BJ (cell line): ENCODE measurements at regions not wholly inside any gene's neighbourhood (a gene's known extent, or its start where the extent isn't known, plus 50 kb on each side); places are given as distances from the start of the nearest gene placed in this dataset.

Experiments used
- CTCF ChIA-PET: fragments of 350-600 bp; formaldehyde crosslinking; extraction: SDS; loops from one replicate; lab custom pipeline; 2021; ENCODE audit warnings: antibody characterized with exemption, inconsistent platforms; lab: Yijun Ruan, JAX
- POLR2A ChIA-PET: fragments of 300-600 bp; sonication (Branson Sonifier 250); formaldehyde crosslinking; extraction: SDS; loops from one replicate; lab custom pipeline; 2021; ENCODE audit warnings: antibody characterized with exemption; lab: Charles Lee
- DNase-seq: peaks from one replicate; pipeline ENCODE4 v3.0.0-alpha.2; 2011; ENCODE audit warnings: low read depth
- H3K27me3 ChIP-seq: 2 replicates; pipeline ENCODE4 v1.6.0; 2011; ENCODE audit warnings: low read length; ENCODE audit not compliant: control insufficient read depth, insufficient read depth
- H3K36me3 ChIP-seq: 2 replicates; pipeline ENCODE4 v1.5.1; 2011; ENCODE audit warnings: low read length; ENCODE audit not compliant: control insufficient read depth, insufficient read depth
- H3K4me3 ChIP-seq: 2 replicates; pipeline ENCODE4 v1.5.1; 2011; ENCODE audit warnings: low read depth, mild to moderate bottlenecking, control low read depth, low read length
- TF ChIP-seq, protein P1 (sequence below): IDR thresholded peaks from 2 replicates; pipeline ENCODE4 v1.5.1; 2011; ENCODE audit warnings: low read depth, mild to moderate bottlenecking, control low read depth, inconsistent platforms, low read length, moderate library complexity; ENCODE audit not compliant: insufficient read depth

DNA sequence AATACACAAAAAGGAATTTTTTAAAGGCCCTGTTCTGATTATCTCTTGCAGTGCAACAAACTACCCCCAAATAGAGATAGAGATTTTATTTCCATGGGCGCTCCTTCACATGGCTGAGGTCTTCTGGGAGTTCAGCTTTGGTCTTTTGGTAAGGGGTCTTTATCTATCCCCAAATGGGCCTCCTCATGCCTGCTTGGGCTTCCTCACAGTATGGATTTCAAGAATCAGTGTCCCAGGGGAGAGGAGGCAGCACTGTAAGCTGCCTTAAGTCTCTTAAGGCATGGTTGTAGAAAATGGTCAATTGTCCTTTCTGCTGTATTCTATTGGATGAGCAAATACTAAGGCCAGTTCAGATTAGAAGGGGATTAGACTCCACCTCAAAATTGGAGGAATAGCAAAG lies 966.2 kb downstream of the TYW1 start:
- H3K4me3 ChIP-seq: no peak overlapping the region
- TF ChIP-seq, protein P1, sequence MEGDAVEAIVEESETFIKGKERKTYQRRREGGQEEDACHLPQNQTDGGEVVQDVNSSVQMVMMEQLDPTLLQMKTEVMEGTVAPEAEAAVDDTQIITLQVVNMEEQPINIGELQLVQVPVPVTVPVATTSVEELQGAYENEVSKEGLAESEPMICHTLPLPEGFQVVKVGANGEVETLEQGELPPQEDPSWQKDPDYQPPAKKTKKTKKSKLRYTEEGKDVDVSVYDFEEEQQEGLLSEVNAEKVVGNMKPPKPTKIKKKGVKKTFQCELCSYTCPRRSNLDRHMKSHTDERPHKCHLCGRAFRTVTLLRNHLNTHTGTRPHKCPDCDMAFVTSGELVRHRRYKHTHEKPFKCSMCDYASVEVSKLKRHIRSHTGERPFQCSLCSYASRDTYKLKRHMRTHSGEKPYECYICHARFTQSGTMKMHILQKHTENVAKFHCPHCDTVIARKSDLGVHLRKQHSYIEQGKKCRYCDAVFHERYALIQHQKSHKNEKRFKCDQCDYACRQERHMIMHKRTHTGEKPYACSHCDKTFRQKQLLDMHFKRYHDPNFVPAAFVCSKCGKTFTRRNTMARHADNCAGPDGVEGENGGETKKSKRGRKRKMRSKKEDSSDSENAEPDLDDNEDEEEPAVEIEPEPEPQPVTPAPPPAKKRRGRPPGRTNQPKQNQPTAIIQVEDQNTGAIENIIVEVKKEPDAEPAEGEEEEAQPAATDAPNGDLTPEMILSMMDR: no peak
- no peak for DNase-seq
- CTCF ChIA-PET: no interaction called here
- POLR2A ChIA-PET: no interaction called here
- H3K36me3 ChIP-seq: no peaks in the 10 kb centered on the region
- no peaks in the 10 kb centered on the region for H3K27me3 ChIP-seq

DNA sequence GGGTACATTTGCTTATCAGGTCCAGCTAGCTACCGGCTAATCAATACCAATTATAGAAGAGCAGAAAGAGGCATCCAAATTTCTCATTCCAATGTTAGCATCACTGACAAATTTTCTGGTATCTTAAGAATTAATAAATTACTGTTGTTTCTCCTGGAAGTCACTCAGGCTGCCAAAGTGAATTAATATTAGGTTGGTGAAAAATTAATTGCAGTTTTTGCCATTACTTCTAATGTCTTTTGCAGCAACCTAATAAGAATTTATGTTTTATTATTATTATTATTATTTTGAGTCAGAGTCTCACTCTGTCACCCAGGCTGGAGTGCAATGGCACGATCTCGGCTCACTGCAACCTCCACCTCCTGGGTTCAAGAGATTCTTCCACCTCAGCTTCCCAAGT lies 979.9 kb downstream of the TYW1 start:
- ChIA-PET POLR2A (no interaction called here), CTCF (no interaction called here)
- TF ChIP-seq, protein P1: no peak
- no peak for DNase-seq
- Histone ChIP-seq H3K36me3 (no peaks in the 10 kb centered on the region), H3K27me3 (no peaks in the 10 kb centered on the region), H3K4me3 (no peak overlapping the region)

DNA sequence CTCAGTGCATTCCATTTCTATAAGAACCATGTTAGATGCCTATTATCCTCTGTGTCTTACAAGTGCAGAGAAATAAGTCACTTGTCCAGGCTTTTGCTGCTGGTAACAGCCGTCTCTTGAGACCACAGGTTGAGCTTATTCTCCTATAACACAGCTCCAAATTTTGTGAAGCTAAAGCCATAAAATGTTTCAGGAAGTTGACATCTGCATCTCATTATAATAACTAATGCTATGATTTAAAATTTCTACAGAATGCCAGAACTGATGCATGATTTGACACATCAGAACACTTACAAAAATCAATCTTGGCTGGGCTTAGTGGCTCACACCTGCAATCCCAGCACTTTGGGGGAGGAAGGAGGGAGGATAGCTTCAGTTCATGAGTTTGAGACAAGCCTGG lies 986.9 kb downstream of the TYW1 start:
- ChIA-PET CTCF (no interaction called here), POLR2A (no interaction called here)
- Histone ChIP-seq H3K27me3 (no peaks in the 10 kb centered on the region), H3K4me3 (no peak overlapping the region), H3K36me3 (no peaks in the 10 kb centered on the region)
- DNase-seq: no peak
- TF ChIP-seq, protein P1: no peak

DNA sequence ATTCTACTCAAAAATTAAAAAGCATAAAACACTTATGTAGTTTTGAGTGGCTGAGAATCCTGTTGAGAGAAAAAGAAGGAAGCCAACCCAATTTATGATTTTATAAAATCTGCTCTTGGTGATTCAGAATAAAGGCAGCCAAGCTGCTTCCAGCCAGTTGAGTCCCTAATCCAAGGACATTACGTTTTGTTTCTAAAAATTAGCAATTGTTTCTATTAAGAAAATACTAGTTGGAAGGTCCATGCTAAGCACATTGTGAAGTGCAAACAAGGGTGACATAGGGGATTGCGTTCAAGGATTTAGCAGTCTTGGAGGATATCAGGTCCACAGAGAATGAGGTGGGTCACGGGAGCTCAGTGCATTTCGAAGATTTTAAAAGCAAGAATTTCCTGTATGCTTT lies 987.7 kb downstream of the TYW1 start:
- POLR2A ChIA-PET: no interaction called here
- H3K4me3 ChIP-seq: no peak overlapping the region

DNA sequence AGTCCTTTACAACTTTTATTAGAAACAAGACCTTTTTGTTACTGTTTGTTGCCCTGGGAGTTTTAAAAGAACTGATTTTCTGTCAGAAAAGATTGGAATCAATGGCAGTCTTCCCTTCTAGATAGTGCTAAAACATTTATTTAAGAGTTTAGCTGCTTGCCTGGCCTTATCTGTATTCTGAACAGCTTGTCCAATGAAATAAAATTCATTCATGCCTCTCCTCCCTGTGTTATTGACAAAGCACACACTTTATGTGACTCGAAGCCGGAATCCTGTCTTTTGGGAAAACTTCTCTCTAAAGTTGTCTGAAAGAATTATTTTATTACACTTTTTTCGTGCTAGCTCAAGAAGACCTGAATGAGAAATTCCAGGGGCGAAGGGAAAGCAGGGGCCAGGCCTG lies 992.5 kb downstream of the TYW1 start:
- Histone ChIP-seq H3K36me3 (no peaks in the 10 kb centered on the region), H3K4me3 (no peak overlapping the region), H3K27me3 (no peaks in the 10 kb centered on the region)
- CTCF ChIA-PET: no interaction called here
- DNase-seq: no peak
- TF ChIP-seq, protein P1: no peak
- POLR2A ChIA-PET: no interaction called here

More for the DNA sequence above, 987.7 kb downstream of the TYW1 start:
- Histone ChIP-seq H3K36me3 (no peaks in the 10 kb centered on the region), H3K27me3 (no peaks in the 10 kb centered on the region)
- TF ChIP-seq, protein P1: no peak
- DNase-seq: no peak
- CTCF ChIA-PET: no interaction called here
